Liver (tissue), 8 donors: ENCODE measurements at regions not wholly inside any gene's neighbourhood (a gene's known extent, or its start where the extent isn't known, plus 50 kb on each side); places are given as distances from the start of the nearest gene placed in this dataset.

Source experiments
- DNase-seq: peaks from one replicate; pipeline ENCODE4 v3.0.0-alpha.2; 2017; ENCODE audit warnings: low spot score
- H3K27ac ChIP-seq, 2 donors: one replicate each; pipeline ENCODE4 v1.7.0; 2013; ENCODE audit warnings: inconsistent platforms in 2 of 2, low read length in 2 of 2, control low read depth in 1 of 2, low read depth in 1 of 2, mild to moderate bottlenecking in 1 of 2
- H3K27me3 ChIP-seq, 4 donors: one replicate each; pipeline versions ENCODE4 v1.6.1 to v1.7.0; 2013; ENCODE audit warnings: low read length in 3 of 4, inconsistent platforms in 1 of 4, mild to moderate bottlenecking in 1 of 4, moderate library complexity in 1 of 4; ENCODE audit not compliant: control insufficient read depth in 4 of 4, insufficient read depth in 4 of 4
- H3K36me3 ChIP-seq, 4 donors: one replicate each; pipeline versions ENCODE4 v1.6.1 to v1.7.0; 2013; ENCODE audit warnings: low read length in 3 of 4, mild to moderate bottlenecking in 3 of 4, low read depth in 1 of 4, moderate library complexity in 1 of 4; ENCODE audit not compliant: control insufficient read depth in 4 of 4, insufficient read depth in 3 of 4
- H3K4me1 ChIP-seq, 4 donors: one replicate each; pipeline versions ENCODE4 v1.6.1 to v1.7.0; 2013; ENCODE audit warnings: low read length in 3 of 4, mild to moderate bottlenecking in 3 of 4, moderate library complexity in 1 of 4; ENCODE audit not compliant: control insufficient read depth in 4 of 4, insufficient read depth in 4 of 4
- H3K4me3 ChIP-seq, 3 donors: one replicate each; pipeline versions ENCODE4 v1.6.1 to v1.7.0; 2013; ENCODE audit warnings: low read length in 3 of 3, control low read depth in 1 of 3, low read depth in 1 of 3, mild to moderate bottlenecking in 1 of 3
- H3K9ac ChIP-seq, 2 donors: one replicate each; pipeline ENCODE4 v1.7.0; 2013; ENCODE audit warnings: low read length in 2 of 2, mild to moderate bottlenecking in 2 of 2, moderate library complexity in 2 of 2, control low read depth in 1 of 2, low read depth in 1 of 2
- H3K9me3 ChIP-seq, 4 donors: one replicate each; pipeline versions ENCODE4 v1.6.1 to v1.7.0; 2013; ENCODE audit warnings: low read length in 3 of 4; ENCODE audit not compliant: control insufficient read depth in 4 of 4
- ATF3 ChIP-seq: IDR thresholded peaks from 2 replicates; pipeline ENCODE4 v1.6.1; 2016; ENCODE audit warnings: antibody characterized with exemption
- CTCF ChIP-seq: fragments of 150-350 bp; IDR thresholded peaks from 2 replicates; pipeline ENCODE4 v1.5.1; 2017; ENCODE audit warnings: improper control_type of control experiment, low read depth, low read length; ENCODE audit not compliant: missing input control
- FOXA1 ChIP-seq: IDR thresholded peaks from 2 replicates; pipeline ENCODE4 v1.6.1; 2016; ENCODE audit warnings: antibody characterized with exemption
- FOXA2 ChIP-seq: IDR thresholded peaks from 2 replicates; pipeline ENCODE4 v1.6.1; 2016; ENCODE audit warnings: antibody characterized with exemption
- HNF4A ChIP-seq, 2 donors: conservative IDR thresholded peaks; 2 replicates each; pipeline ENCODE4 v1.6.1; 2016; ENCODE audit warnings: antibody characterized with exemption in 2 of 2, mild to moderate bottlenecking in 2 of 2
- HNF4G ChIP-seq: IDR thresholded peaks from 2 replicates; pipeline ENCODE4 v1.6.1; 2016; ENCODE audit warnings: antibody characterized with exemption
- JUND ChIP-seq, 2 donors: IDR thresholded peaks; 2 replicates each; pipeline ENCODE4 v1.6.1; 2016; ENCODE audit warnings: antibody characterized with exemption in 2 of 2
- NR2F2 ChIP-seq: IDR thresholded peaks from 2 replicates; pipeline ENCODE4 v1.6.1; 2016; ENCODE audit warnings: antibody characterized with exemption
- RAD21 ChIP-seq, 2 donors: IDR thresholded peaks; 2 replicates each; pipeline ENCODE4 v1.6.1; 2016; ENCODE audit warnings: antibody characterized with exemption in 2 of 2, mild to moderate bottlenecking in 2 of 2
- REST ChIP-seq: IDR thresholded peaks from 2 replicates; pipeline ENCODE4 v1.6.1; 2016; ENCODE audit warnings: antibody characterized with exemption, mild to moderate bottlenecking
- RXRA ChIP-seq, 2 donors: IDR thresholded peaks; 2 replicates each; pipeline ENCODE4 v1.6.1; 2017 to 2018; ENCODE audit warnings: antibody characterized with exemption in 2 of 2, mild to moderate bottlenecking in 1 of 2
- TAF1 ChIP-seq: conservative IDR thresholded peaks from 2 replicates; pipeline ENCODE4 v1.6.1; 2016; ENCODE audit warnings: antibody characterized with exemption, mild to moderate bottlenecking
- YY1 ChIP-seq: IDR thresholded peaks from 2 replicates; pipeline ENCODE4 v1.6.1; 2016; ENCODE audit warnings: antibody characterized with exemption, mild to moderate bottlenecking
- WGBS: extraction: QIAGEN DNeasy Blood & Tissue Kit; methylation state at CpG from one replicate; pipeline ENCODE4 v1.1.7; 2013; 5-methylcytosine and 5-hydroxymethylcytosine counted together
- donor health status: healthy.
- donor health status: healthy.
- donor health status: healthy.
- donor health status: healthy.
- donor health status: healthy.

GRCh38 chr5:63878788-63879187 lies 83.5 kb downstream of the HTR1A start (continued):
- TF ChIP-seq HNF4A (conservative IDR thresholded peaks at IDR 0.05) (no peak), NR2F2 (no peak), YY1 (no peak), FOXA2 (no peak), RAD21 (IDR thresholded peaks at IDR 0.05) (no peak), HNF4G (no peak), RXRA (IDR thresholded peaks at IDR 0.05) (no peak), CTCF (no peak), TAF1 (no peak)

- H3K9me3 ChIP-seq: no peaks in the 10 kb centered on the region
- H3K4me3 ChIP-seq: no peak overlapping the region
- H3K27me3 ChIP-seq: peaks cover 0 to 2% (median 0%) of the 10 kb centered on the region in 4 donors
- TF ChIP-seq HNF4G: no peak
- no peak for TF ChIP-seq JUND (IDR thresholded peaks at IDR 0.05)
- TF ChIP-seq RXRA (IDR thresholded peaks at IDR 0.05): no peak
- H3K4me1 ChIP-seq: no peaks in the 10 kb centered on the region
- 61% methylated on average over 2 of the region's 2 CpGs for WGBS
- no peak for DNase-seq
- no peaks in the 10 kb centered on the region for H3K36me3 ChIP-seq
- H3K9ac ChIP-seq: no peak overlapping the region
- no peak overlapping the region for H3K27ac ChIP-seq
Measured at GRCh38 chr5:63877961-63878360, 84.3 kb downstream of the HTR1A start.

GRCh38 chr5:63860379-63860778 lies 101.9 kb downstream of the HTR1A start:
- no peak overlapping the region for H3K27ac ChIP-seq
- no peak overlapping the region for H3K9ac ChIP-seq
- H3K36me3 ChIP-seq: no peaks in the 10 kb centered on the region
- no peak overlapping the region for H3K4me3 ChIP-seq
- H3K9me3 ChIP-seq: peaks cover 0 to 11% (median 3%) of the 10 kb centered on the region in 4 donors
- no peaks in the 10 kb centered on the region for H3K4me1 ChIP-seq
- TF ChIP-seq TAF1: no peak
- TF ChIP-seq FOXA1: no peak
- no peak for TF ChIP-seq CTCF
- TF ChIP-seq YY1: no peak
- TF ChIP-seq REST: no peak
- TF ChIP-seq ATF3: no peak
- no peaks in the 10 kb centered on the region for H3K27me3 ChIP-seq
- 81% methylated on average over 1 of the region's 1 CpG for WGBS
- no peak for DNase-seq
